Non-pigmented ciliary epithelial cell (primary cell): ENCODE measurements at regions not wholly inside any gene's neighbourhood (a gene's known extent, or its start where the extent isn't known, plus 50 kb on each side); places are given as distances from the start of the nearest gene placed in this dataset.

Source experiments
- DNase-seq: peaks from one replicate; pipeline ENCODE4 v3.0.0-alpha.2; 2010; ENCODE audit warnings: low read depth

GRCh38 chr10:113326160-113327111 lies 226.4 kb upstream of the HABP2 start:
- peak; percentile 51 for DNase-seq

- DNase-seq, result peak; percentile 43
Observed at GRCh38 chr10:113329121-113329596, 223.7 kb upstream of the HABP2 start.

GRCh38 chr10:113331961-113332360 lies 220.9 kb upstream of the HABP2 start:
- no peak for DNase-seq

GRCh38 chr10:113333313-113333712 lies 219.5 kb upstream of the HABP2 start:
- no peak for DNase-seq

GRCh38 chr10:113335592-113335991 lies 217.3 kb upstream of the HABP2 start:
- no peak for DNase-seq

GRCh38 chr10:113336549-113337130 lies 216.2 kb upstream of the HABP2 start:
- DNase-seq, result no peak

- no peak for DNase-seq
Observed at GRCh38 chr10:113337142-113337541, 215.7 kb upstream of the HABP2 start.

- no peak for DNase-seq
Observed at GRCh38 chr10:113339121-113339520, 213.7 kb upstream of the HABP2 start.

GRCh38 chr10:113340282-113340681 lies 212.6 kb upstream of the HABP2 start:
- no peak for DNase-seq

- no peak for DNase-seq
Observed at GRCh38 chr10:113341138-113341537, 211.7 kb upstream of the HABP2 start.

- no peak for DNase-seq
Observed at GRCh38 chr10:113345826-113346624, 206.8 kb upstream of the HABP2 start.

- no peak for DNase-seq
Observed at GRCh38 chr10:113347508-113347907, 205.3 kb upstream of the HABP2 start.

GRCh38 chr10:113348694-113349093 lies 204.2 kb upstream of the HABP2 start:
- no peak for DNase-seq

- no peak for DNase-seq
Observed at GRCh38 chr10:113350311-113351040, 202.4 kb upstream of the HABP2 start.

- DNase-seq, result no peak
Observed at GRCh38 chr10:113354711-113355110, 198.1 kb upstream of the HABP2 start.

- DNase-seq, result no peak
Observed at GRCh38 chr10:113356794-113357680, 195.8 kb upstream of the HABP2 start.

- DNase-seq, result no peak
Observed at GRCh38 chr10:113357681-113358300, 195.1 kb upstream of the HABP2 start.

- DNase-seq, result no peak
Observed at GRCh38 chr10:113359655-113360054, 193.2 kb upstream of the HABP2 start.

- no peak for DNase-seq
Observed at GRCh38 chr10:113360870-113361269, 192.0 kb upstream of the HABP2 start.

GRCh38 chr10:113362645-113363091 lies 190.2 kb upstream of the HABP2 start:
- no peak for DNase-seq
